Stimulated activated memory B cell treated with anti-CD40 and anti-IgM and Interleukin-4, amounts not matched to agents 10 μg/mL and 1 μg/mL and 100 μg/mL, for 72 hours (primary cell): ENCODE measurements at regions not wholly inside any gene's neighbourhood (a gene's known extent, or its start where the extent isn't known, plus 50 kb on each side); places are given as distances from the start of the nearest gene placed in this dataset.
"Not testable (repeated sequence)": the region's sequence is repeated elsewhere in the genome, so short reads cannot be mapped to it uniquely, and the experiment has no call there.

Source experiments
- ATAC-seq: fragments of 150-1000 bp; cut with Tn5 transposase; 2 replicates; pipeline ENCODE4 v1.10.0; 2021
- H3K27ac Mint-ChIP-seq: one replicate; pipeline ENCODE4 v1.8.0; 2022; ENCODE audit warnings: mild to moderate bottlenecking, mixed read lengths
- H3K27me3 Mint-ChIP-seq: one replicate; pipeline ENCODE4 v1.8.0; 2022; ENCODE audit warnings: mixed read lengths
- H3K36me3 Mint-ChIP-seq: one replicate; pipeline ENCODE4 v1.8.0; 2022; ENCODE audit warnings: mixed read lengths
- H3K4me1 Mint-ChIP-seq: one replicate; pipeline ENCODE4 v1.8.0; 2022; ENCODE audit warnings: mixed read lengths
- H3K4me3 Mint-ChIP-seq: one replicate; pipeline ENCODE4 v1.8.0; 2022; ENCODE audit warnings: mild to moderate bottlenecking, moderate library complexity, mixed read lengths
- H3K9me3 Mint-ChIP-seq: one replicate; pipeline ENCODE4 v1.8.0; 2022; ENCODE audit warnings: mixed read lengths

DNA sequence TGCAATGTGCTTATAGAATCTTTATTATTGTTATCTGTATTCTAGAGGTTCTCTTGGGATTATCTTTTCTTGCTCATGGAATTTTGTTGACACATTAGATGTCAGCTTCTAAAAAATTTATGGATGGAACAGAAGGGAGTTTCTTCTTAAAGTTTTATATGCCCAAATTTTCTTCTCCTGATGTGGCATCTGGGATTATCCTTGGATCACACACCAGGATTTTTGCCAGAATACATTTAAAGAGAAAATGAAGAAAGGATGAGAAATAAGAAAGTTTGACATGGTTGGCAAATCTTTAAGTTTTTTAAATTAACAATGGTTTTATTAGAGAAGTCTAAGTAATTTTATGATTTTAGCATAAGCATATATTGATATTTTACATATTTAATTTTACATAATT lies 706.7 kb upstream of the TMEFF2 start:
- H3K27me3 Mint-ChIP-seq = no peaks in the 10 kb centered on the region
- no peak overlapping the region for H3K4me3 Mint-ChIP-seq
- H3K4me1 Mint-ChIP-seq = no peaks in the 10 kb centered on the region
- peaks cover 2% of the 10 kb centered on the region for H3K9me3 Mint-ChIP-seq
- H3K36me3 Mint-ChIP-seq = no peaks in the 10 kb centered on the region
- ATAC-seq = no peak
- no peak overlapping the region for H3K27ac Mint-ChIP-seq

DNA sequence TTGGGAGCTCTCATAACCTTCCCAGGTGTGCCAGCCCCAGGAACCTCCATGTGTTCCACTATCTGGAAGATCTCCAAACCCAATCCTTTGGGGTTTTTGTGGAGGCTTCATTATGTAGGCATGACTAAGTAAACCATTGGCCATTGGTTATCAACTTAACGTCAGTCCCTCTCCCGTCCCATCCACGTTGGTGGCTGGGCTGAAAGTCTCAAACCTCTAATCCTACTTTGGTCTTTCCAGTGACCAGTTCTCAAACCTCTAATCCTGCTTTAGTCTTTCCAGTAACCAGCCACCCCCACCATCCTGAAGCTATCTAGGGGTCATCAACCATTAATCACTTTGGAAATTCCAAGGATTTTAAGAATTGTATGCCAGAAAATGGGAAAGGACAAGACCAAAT lies 704.7 kb upstream of the TMEFF2 start:
- H3K4me1 Mint-ChIP-seq = no peaks in the 10 kb centered on the region
- no peaks in the 10 kb centered on the region for H3K9me3 Mint-ChIP-seq
- no peaks in the 10 kb centered on the region for H3K27me3 Mint-ChIP-seq
- H3K27ac Mint-ChIP-seq = no peak overlapping the region
- no peak for ATAC-seq
- H3K4me3 Mint-ChIP-seq = no peak overlapping the region
- no peaks in the 10 kb centered on the region for H3K36me3 Mint-ChIP-seq

DNA sequence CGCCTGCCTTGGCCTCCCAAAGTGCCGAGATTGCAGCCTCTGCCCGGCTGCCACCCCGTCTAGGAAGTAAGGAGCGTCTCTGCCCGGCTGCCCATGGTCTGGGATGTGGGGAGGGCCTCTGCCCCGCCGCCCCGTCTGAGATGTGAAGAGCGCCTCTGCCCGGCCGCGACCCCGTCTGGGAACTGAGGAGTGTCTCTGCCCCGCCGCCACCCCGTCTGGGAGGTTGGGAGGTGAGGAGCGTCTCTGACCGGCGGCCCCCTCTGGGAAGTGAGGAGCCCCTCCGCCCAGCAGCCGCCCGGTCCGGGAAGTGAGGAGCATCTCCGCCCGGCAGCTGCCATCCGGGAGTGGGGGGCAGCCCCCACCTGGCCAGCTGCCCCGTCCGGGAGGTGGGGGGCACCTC lies 699.2 kb upstream of the TMEFF2 start:
- H3K36me3 Mint-ChIP-seq, H3K27me3 Mint-ChIP-seq, H3K27ac Mint-ChIP-seq, H3K4me1 Mint-ChIP-seq, H3K4me3 Mint-ChIP-seq, H3K9me3 Mint-ChIP-seq, ATAC-seq: not testable (repeated sequence)

DNA sequence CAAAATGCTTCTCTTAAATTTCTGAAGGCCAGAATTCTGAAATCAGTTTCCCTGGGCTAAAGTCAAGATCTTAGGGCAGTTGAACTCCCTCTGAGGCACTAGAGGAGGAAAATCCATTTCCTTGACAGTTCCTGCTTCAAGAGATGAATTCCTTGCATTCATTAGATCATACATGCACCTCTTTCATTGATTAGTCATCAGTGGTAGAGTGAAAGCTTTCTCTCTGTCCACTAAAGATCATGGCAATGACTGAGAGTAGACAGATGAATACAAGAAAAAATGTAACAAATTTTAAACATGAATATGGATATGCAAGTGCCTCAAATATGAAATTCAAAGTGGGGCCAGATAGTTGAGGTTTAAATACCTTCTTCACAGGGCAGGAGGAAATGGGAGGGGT lies 693.4 kb upstream of the TMEFF2 start:
- Mint-ChIP-seq H3K27ac (no peak overlapping the region), H3K36me3 (no peaks in the 10 kb centered on the region), H3K4me1 (no peaks in the 10 kb centered on the region), H3K9me3 (no peaks in the 10 kb centered on the region), H3K27me3 (no peaks in the 10 kb centered on the region), H3K4me3 (no peak overlapping the region)
- ATAC-seq = no peak

DNA sequence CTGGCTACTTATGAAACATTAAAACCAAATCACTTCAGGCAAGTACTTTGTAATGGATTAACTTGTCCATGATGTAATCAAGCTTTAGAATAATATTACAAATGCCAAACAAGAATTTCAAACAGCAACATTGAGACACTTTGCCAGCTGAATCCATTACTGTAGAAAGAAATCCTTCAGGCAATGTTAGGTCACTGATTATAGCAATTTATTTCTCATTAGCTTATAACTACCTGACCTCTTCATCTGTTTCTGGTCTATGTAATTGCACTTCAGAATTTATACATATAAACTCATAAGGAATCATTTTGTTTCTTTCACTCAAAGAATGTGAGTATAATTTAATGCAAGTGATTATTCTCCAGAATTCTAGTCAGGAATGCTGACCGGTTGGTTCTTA lies 692.6 kb upstream of the TMEFF2 start:
- no peak overlapping the region for H3K27ac Mint-ChIP-seq
- H3K4me3 Mint-ChIP-seq = no peak overlapping the region
- H3K9me3 Mint-ChIP-seq = no peaks in the 10 kb centered on the region
- ATAC-seq = no peak
- H3K4me1 Mint-ChIP-seq = no peaks in the 10 kb centered on the region
- H3K27me3 Mint-ChIP-seq = no peaks in the 10 kb centered on the region
- no peaks in the 10 kb centered on the region for H3K36me3 Mint-ChIP-seq

DNA sequence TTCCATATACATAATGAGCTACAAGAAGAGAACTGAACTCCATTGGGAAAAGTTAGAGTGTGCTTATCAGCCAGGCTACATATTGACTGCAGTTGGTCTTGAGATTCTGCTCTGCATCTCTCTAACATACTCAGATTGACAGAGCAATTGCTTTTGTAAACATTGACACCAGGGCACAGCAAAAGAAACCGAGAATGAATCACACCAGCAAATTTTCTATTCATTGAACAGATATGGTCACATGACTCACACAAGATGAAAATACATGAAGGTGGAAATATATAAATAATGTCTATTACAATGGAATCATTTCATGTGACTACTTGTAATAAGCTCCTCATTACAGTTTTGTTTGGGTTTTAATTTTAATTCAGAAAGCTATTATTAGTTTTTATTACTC lies 691.9 kb upstream of the TMEFF2 start:
- H3K4me3 Mint-ChIP-seq = no peak overlapping the region
- H3K27me3 Mint-ChIP-seq = no peaks in the 10 kb centered on the region
- no peaks in the 10 kb centered on the region for H3K4me1 Mint-ChIP-seq
- no peak overlapping the region for H3K27ac Mint-ChIP-seq
- no peaks in the 10 kb centered on the region for H3K36me3 Mint-ChIP-seq
- H3K9me3 Mint-ChIP-seq = no peaks in the 10 kb centered on the region
- no peak for ATAC-seq

DNA sequence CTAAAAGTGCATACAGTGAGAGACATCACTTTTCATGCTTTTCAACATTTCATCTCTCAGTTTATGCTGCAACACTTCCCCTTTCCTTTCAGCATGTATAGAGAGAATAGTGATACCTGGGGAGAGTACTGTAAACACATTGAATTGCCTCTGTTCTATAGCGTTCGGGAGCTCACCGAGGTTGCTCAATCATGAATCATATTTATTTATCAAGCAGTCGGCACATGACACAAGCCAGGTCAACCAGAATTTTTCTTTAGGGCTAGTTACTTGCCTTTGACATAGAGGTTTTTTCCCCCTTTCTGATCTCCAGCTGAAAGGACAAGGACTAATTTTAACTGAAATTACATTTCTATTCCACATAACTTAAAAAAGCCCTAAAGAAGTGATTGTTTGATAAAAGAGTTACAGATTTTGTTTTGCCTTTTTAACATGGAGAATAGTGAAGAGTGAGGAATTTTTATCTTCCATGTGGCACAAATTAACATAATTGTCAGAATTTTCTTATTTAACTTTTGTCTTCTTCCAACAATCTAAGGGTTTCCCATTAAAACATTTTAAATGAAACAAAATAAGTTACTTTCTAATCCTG lies 690.9 kb upstream of the TMEFF2 start:
- ATAC-seq = no peak
- H3K27me3 Mint-ChIP-seq = no peaks in the 10 kb centered on the region
- H3K4me3 Mint-ChIP-seq = no peak overlapping the region
- no peaks in the 10 kb centered on the region for H3K4me1 Mint-ChIP-seq
- no peaks in the 10 kb centered on the region for H3K9me3 Mint-ChIP-seq
- no peaks in the 10 kb centered on the region for H3K36me3 Mint-ChIP-seq
- H3K27ac Mint-ChIP-seq = no peak overlapping the region

DNA sequence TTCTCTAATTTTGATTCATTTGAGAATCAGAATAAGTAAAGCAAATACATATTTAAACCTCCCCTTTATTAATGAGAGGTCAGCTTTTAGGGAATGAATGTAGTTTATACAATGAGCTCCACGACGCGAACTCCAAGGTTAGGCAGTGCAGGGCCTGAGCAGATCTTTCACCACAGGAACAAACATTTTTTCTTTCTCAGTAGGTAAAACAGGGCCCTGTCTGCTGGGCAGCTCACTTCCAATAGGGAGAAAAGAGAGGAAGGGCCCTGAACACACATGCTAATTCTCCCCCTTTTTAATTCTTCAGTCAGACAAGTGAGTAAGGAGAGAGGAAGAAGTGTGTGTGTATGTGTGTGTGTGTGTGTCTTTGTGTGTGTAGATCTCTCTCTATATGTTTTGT lies 682.4 kb upstream of the TMEFF2 start:
- Mint-ChIP-seq H3K9me3 (peaks cover 4% of the 10 kb centered on the region), H3K27ac (no peak overlapping the region), H3K4me3 (no peak overlapping the region), H3K36me3 (no peaks in the 10 kb centered on the region), H3K27me3 (no peaks in the 10 kb centered on the region), H3K4me1 (no peaks in the 10 kb centered on the region)
- ATAC-seq = peak; percentile 53

DNA sequence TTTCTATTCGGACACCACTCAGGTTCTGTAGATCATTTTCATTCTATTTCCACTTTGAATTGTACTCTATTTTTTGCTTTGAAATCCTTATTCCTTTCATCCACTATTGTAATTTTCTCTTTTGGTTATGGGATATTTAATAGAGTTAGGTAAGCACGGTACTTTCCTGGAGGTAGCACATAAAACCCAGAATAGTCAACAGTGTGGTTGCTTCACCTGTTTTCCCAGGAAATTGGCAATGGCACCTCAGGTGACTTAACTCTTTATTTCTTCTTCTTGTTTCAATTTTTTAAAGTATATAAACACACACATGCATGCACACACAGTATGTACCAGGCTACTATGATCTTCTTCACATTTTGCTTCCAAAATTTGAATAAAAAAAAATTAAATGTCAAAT lies 682.0 kb upstream of the TMEFF2 start:
- no peak for ATAC-seq
- H3K9me3 Mint-ChIP-seq = peaks cover 4% of the 10 kb centered on the region
- no peaks in the 10 kb centered on the region for H3K36me3 Mint-ChIP-seq
- H3K4me3 Mint-ChIP-seq = no peak overlapping the region
- H3K27ac Mint-ChIP-seq = no peak overlapping the region
- H3K4me1 Mint-ChIP-seq = no peaks in the 10 kb centered on the region
- H3K27me3 Mint-ChIP-seq = no peaks in the 10 kb centered on the region

DNA sequence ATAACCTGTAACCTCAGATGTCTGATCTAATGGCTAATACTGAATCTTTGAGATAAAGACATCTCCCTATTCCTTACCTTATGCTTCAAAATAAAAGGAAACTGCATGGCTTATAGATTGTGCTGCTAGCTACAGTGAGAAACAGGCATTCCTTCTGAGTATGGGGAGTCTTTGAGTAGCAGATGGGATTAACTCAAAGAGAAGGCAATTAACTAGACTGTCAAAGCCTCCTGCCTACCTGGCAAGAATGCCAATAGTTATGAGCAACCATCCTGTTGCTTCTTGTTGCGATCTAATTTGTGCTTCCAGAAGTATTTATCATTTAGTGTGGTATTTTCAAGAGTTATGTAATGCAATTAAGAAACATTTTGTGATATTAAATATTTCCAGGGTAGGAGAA lies 660.0 kb upstream of the TMEFF2 start:
- H3K36me3 Mint-ChIP-seq = no peaks in the 10 kb centered on the region
- H3K9me3 Mint-ChIP-seq = no peaks in the 10 kb centered on the region
- ATAC-seq = no peak
- H3K4me1 Mint-ChIP-seq = no peaks in the 10 kb centered on the region
- no peaks in the 10 kb centered on the region for H3K27me3 Mint-ChIP-seq
- no peak overlapping the region for H3K27ac Mint-ChIP-seq
- no peak overlapping the region for H3K4me3 Mint-ChIP-seq

DNA sequence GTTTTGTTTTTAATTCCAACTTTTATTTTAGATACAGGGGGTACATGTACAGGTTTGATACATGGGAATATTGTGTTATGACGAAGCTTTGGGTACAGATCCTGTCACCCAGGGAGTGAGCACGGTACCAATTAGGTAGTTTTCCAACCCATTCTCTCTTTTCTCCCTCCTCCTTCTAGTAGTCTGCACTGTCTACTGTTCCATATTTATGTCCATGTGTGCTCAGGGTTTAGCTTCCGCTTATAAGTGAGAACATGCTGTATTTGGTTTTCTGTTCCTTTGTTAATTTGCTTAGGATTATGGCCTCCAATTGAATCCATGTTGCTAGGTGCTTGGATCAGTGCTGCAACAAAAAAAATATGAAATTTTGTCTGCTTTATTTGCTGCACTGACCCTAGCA lies 659.3 kb upstream of the TMEFF2 start:
- Mint-ChIP-seq H3K4me3 (no peak overlapping the region), H3K4me1 (no peaks in the 10 kb centered on the region), H3K9me3 (no peaks in the 10 kb centered on the region), H3K36me3 (no peaks in the 10 kb centered on the region), H3K27ac (no peak overlapping the region), H3K27me3 (no peaks in the 10 kb centered on the region)
- no peak for ATAC-seq

DNA sequence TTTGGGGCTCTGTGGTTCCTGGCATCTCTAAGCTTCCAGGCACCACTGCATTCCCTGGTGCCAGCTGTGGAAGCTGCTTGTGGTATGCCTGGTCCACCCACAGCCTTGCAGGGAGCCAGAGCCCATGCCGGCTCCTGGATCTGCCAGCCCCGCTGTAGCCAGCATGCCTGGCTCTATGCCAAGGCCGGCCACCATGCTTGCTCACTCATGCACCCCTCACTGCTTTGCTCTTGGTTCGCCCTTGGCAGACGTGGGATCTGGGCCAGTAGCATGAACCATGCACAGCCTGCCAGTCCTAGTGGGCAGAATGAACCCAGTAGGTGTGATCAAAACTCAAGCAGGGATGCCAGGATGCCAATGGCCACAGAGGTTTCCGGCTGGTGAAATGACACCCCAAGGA lies 634.2 kb upstream of the TMEFF2 start:
- H3K27me3 Mint-ChIP-seq = no peaks in the 10 kb centered on the region
- H3K36me3 Mint-ChIP-seq = no peaks in the 10 kb centered on the region
- H3K9me3 Mint-ChIP-seq = peaks cover 6% of the 10 kb centered on the region
- no peak overlapping the region for H3K4me3 Mint-ChIP-seq
- no peak overlapping the region for H3K27ac Mint-ChIP-seq
- H3K4me1 Mint-ChIP-seq = no peaks in the 10 kb centered on the region
- peak; percentile 43 for ATAC-seq

DNA sequence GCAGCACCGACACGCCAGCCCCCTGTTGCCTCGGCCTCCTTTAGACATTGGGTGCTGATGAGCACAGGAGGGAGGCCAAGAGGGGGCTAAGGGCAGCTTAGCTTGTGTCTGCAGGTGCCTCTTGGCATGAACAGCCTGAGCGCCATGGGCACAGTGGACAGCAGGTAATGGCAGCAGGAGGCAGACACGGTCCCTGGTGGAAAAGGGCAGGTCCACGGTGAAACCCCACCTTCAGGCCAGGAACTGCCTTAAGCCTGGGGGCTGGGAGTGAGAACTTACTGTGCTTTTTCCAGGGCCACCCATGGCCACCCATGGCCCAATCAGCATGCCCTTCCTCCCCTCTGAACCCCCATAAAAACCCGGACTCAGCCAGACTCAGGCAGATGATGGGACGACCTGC lies 633.4 kb upstream of the TMEFF2 start:
- Mint-ChIP-seq H3K36me3 (no peaks in the 10 kb centered on the region), H3K9me3 (peaks cover 6% of the 10 kb centered on the region), H3K4me3 (no peak overlapping the region), H3K4me1 (no peaks in the 10 kb centered on the region), H3K27ac (no peak overlapping the region), H3K27me3 (no peaks in the 10 kb centered on the region)
- peak; percentile 37 for ATAC-seq

DNA sequence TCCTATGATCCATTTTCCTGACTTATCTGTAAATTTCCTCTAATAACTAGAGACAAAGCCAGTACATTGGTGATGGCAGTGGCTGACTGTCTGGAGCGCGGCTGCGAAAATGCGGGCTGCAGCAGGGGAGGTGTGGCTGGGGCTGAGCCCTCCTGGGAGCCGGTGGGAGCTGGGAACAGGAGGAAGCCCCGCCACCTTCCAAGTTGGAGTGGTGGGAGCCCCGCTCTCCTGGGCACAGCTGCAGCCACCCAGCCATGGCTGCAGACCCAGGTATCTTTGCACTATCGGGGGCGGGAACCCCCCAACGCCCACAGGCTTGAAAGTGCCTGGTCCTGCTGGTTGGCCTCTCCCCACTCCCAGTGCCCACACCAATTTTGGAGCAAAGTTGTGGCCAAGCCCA lies 633.0 kb upstream of the TMEFF2 start:
- Mint-ChIP-seq H3K4me1 (no peaks in the 10 kb centered on the region), H3K27ac (no peak overlapping the region), H3K36me3 (no peaks in the 10 kb centered on the region), H3K9me3 (peaks cover 6% of the 10 kb centered on the region), H3K4me3 (no peak overlapping the region), H3K27me3 (no peaks in the 10 kb centered on the region)
- ATAC-seq = peak; percentile 28

DNA sequence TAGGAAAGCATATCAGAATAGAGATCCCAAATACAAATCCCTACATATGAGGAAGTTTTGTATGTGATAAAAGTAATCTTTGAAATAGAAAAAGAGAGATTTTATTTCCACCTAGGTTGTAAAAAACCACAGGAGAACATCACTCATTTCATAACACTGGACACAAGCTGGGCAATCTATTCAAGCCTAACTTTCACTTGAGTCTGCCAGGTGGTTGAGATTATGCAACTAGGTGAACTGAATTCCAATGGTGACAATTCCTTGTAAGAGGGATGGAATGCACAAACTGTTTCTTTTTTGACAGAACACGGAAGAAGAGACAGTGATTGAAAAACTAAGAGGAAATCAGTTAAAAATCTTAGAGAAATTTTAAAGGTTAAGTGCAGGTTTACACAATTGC lies 619.6 kb upstream of the TMEFF2 start:
- Mint-ChIP-seq H3K36me3 (no peaks in the 10 kb centered on the region), H3K4me3 (no peak overlapping the region), H3K27me3 (no peaks in the 10 kb centered on the region), H3K27ac (no peak overlapping the region), H3K4me1 (no peaks in the 10 kb centered on the region), H3K9me3 (no peaks in the 10 kb centered on the region)
- no peak for ATAC-seq

DNA sequence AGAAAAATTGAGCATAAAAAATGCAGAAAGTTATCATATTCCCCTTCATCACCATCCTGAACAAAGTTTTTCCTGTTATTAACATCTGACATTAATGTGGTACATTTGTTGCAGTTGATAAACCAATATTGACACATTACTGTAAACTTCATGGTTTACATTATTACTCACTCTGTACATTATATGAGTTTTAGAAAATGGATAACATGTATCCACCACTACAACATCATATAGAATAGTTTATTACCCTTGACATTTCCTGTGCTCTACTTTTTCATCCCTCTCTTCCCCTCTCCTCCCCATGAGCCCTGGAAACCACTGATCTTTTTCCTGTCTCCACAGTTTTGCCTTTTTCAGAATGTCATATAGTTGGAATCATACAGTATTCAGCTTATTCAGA lies 618.6 kb upstream of the TMEFF2 start:
- Mint-ChIP-seq H3K4me1 (no peaks in the 10 kb centered on the region), H3K9me3 (no peaks in the 10 kb centered on the region), H3K27me3 (no peaks in the 10 kb centered on the region), H3K27ac (no peak overlapping the region), H3K36me3 (no peaks in the 10 kb centered on the region), H3K4me3 (no peak overlapping the region)
- ATAC-seq = no peak

DNA sequence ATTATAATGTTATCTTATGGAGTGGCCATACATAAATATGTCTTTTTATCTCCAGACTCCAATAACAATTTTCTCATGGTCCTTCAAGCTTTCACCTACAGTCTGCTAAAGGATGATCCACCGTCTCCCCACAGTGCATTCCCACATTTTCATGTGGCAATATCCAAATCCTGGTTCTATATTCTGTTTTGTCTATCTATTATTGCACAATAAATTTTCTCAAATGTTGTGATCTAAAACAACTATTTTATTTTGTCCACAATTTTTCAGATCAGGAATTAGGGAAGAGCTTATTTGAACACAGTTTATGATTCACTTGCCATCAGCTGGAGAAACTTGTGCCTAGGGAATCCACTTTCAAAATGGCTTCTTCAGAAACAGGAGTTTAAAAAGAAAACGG lies 614.4 kb upstream of the TMEFF2 start:
- Mint-ChIP-seq H3K27me3 (no peaks in the 10 kb centered on the region), H3K27ac (no peak overlapping the region), H3K36me3 (no peaks in the 10 kb centered on the region), H3K4me1 (no peaks in the 10 kb centered on the region), H3K4me3 (no peak overlapping the region), H3K9me3 (peaks cover 8% of the 10 kb centered on the region)
- no peak for ATAC-seq
